GM19023 (cell line): ENCODE measurements at regions not wholly inside any gene's neighbourhood (a gene's known extent, or its start where the extent isn't known, plus 50 kb on each side); places are given as distances from the start of the nearest gene placed in this dataset.

Experiments
- ATAC-seq: cut with Tn5 transposase; IDR thresholded peaks from one replicate; pipeline ENCODE4 v1.9.1; 2021; ENCODE audit warnings: mild to moderate bottlenecking, moderate library complexity; ENCODE audit not compliant: unreplicated experiment

GRCh38 chrX:109841869-109842579 lies 109.0 kb upstream of the ACSL4 start:
- no peak for ATAC-seq

GRCh38 chrX:109842611-109843010 lies 109.6 kb upstream of the ACSL4 start:
- no peak for ATAC-seq

- ATAC-seq, result no peak
Observed at GRCh38 chrX:109843963-109844751, 111.1 kb upstream of the ACSL4 start.

GRCh38 chrX:109844986-109845385 lies 111.9 kb upstream of the ACSL4 start:
- no peak for ATAC-seq

GRCh38 chrX:109845996-109846395 lies 112.9 kb upstream of the ACSL4 start:
- ATAC-seq, result no peak

- ATAC-seq, result no peak
Observed at GRCh38 chrX:109847257-109848187, 114.5 kb upstream of the ACSL4 start.

GRCh38 chrX:109848461-109849050 lies 115.5 kb upstream of the ACSL4 start:
- peak; percentile 73 for ATAC-seq

- no peak for ATAC-seq
Observed at GRCh38 chrX:109854096-109854495, 121.0 kb upstream of the ACSL4 start.

- peak; percentile 67 for ATAC-seq
Observed at GRCh38 chrX:109855501-109855900, 122.4 kb upstream of the ACSL4 start.

- ATAC-seq, result no peak
Observed at GRCh38 chrX:109856974-109857373, 123.9 kb upstream of the ACSL4 start.

GRCh38 chrX:109857584-109858228 lies 124.6 kb upstream of the ACSL4 start:
- no peak for ATAC-seq

- no peak for ATAC-seq
Observed at GRCh38 chrX:109858602-109859341, 125.7 kb upstream of the ACSL4 start.

GRCh38 chrX:109859651-109860050 lies 126.6 kb upstream of the ACSL4 start:
- no peak for ATAC-seq

- no peak for ATAC-seq
Observed at GRCh38 chrX:109862433-109862832, 129.4 kb upstream of the ACSL4 start.

- ATAC-seq, result no peak
Observed at GRCh38 chrX:109863811-109864210, 130.8 kb upstream of the ACSL4 start.

- ATAC-seq, result no peak
Observed at GRCh38 chrX:109871121-109871888, 131.6 kb upstream of the TMEM164 start.

GRCh38 chrX:109872021-109872732 lies 130.7 kb upstream of the TMEM164 start:
- no peak for ATAC-seq

- no peak for ATAC-seq
Observed at GRCh38 chrX:109873574-109873973, 129.3 kb upstream of the TMEM164 start.
